Mammary epithelial cell (primary cell): ENCODE measurements at regions not wholly inside any gene's neighbourhood (a gene's known extent, or its start where the extent isn't known, plus 50 kb on each side); places are given as distances from the start of the nearest gene placed in this dataset.

Experiments used
- EZH2 ChIP-seq: IDR thresholded peaks from 2 replicates; pipeline ENCODE4 v1.6.1; 2012; ENCODE audit warnings: low read length, inconsistent platforms, borderline replicate concordance
- TF ChIP-seq, protein P1 (sequence below), 2 donors: IDR thresholded peaks in 1 of 2; conservative IDR thresholded peaks in 1 of 2; 2 replicates each; pipeline ENCODE4 v1.5.1; 2011 to 2012; ENCODE audit warnings: inconsistent platforms in 2 of 2, low read length in 2 of 2, mild to moderate bottlenecking in 2 of 2, control low read depth in 1 of 2, low read depth in 1 of 2; ENCODE audit not compliant: insufficient read depth in 1 of 2; ENCODE audit errors: extremely low read depth in 1 of 2

DNA sequence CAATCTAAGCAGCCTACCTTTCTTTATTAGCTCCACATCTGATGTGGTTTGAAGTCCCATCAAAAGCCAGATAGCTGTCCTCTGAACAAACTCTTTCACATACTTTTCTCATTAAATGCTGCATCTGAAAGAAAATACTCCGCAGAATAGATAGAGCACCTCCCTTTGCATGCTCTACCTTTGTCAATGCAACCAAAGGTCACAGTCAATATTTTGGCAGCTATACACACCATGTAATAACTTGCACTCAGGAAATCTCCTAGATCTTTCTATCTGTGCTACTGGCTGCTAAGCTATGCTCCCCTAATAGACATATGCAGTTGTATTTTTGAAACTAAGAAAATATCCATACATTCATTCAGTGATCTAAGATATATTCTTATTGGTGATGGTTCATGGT is 204.8 kb upstream of the ARRDC4 start:
- TF ChIP-seq, protein P1, sequence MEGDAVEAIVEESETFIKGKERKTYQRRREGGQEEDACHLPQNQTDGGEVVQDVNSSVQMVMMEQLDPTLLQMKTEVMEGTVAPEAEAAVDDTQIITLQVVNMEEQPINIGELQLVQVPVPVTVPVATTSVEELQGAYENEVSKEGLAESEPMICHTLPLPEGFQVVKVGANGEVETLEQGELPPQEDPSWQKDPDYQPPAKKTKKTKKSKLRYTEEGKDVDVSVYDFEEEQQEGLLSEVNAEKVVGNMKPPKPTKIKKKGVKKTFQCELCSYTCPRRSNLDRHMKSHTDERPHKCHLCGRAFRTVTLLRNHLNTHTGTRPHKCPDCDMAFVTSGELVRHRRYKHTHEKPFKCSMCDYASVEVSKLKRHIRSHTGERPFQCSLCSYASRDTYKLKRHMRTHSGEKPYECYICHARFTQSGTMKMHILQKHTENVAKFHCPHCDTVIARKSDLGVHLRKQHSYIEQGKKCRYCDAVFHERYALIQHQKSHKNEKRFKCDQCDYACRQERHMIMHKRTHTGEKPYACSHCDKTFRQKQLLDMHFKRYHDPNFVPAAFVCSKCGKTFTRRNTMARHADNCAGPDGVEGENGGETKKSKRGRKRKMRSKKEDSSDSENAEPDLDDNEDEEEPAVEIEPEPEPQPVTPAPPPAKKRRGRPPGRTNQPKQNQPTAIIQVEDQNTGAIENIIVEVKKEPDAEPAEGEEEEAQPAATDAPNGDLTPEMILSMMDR (conservative IDR thresholded peaks at IDR 0.05 in 1 of 2, IDR thresholded peaks at IDR 0.05 in 1 of 2; ENCODE audit: extremely low read depth in 1 of 2, insufficient read depth in 1 of 2, low read depth in 1 of 2, low read length in 2 of 2) = no peak
- no peak for TF ChIP-seq EZH2
